SK-N-SH (cell line): ENCODE measurements at regions not wholly inside any gene's neighbourhood (a gene's known extent, or its start where the extent isn't known, plus 50 kb on each side); places are given as distances from the start of the nearest gene placed in this dataset.
"Not testable (repeated sequence)": the region's sequence is repeated elsewhere in the genome, so short reads cannot be mapped to it uniquely, and the experiment has no call there.

Experiments used
- CTCF ChIA-PET: fragments of 300-600, 350-600 bp; formaldehyde crosslinking; extraction: SDS; loops from one replicate; lab custom pipeline; 2021; lab: Yijun Ruan, JAX
- POLR2A ChIA-PET: fragments of 350-600 bp; sonication (Branson Sonifier 250); formaldehyde crosslinking; extraction: SDS; loops from one replicate; lab custom pipeline; 2020; ENCODE audit warnings: antibody characterized with exemption, inconsistent platforms; lab: Yijun Ruan, JAX
- DNase-seq: peaks from one replicate; pipeline ENCODE4 v3.0.0; 2012
- H2AFZ ChIP-seq: fragments of 200-600 bp; sonication (generic); 2 replicates; pipeline ENCODE4 v1.8.1; 2016; ENCODE audit warnings: antibody characterized with exemption, mild to moderate bottlenecking, low read depth
- H3F3A ChIP-seq: fragments of 200-600 bp; sonication (generic); replicated peaks from 2 replicates; pipeline ENCODE3; 2016; ENCODE audit warnings: antibody characterized with exemption, mild to moderate bottlenecking; ENCODE audit not compliant: insufficient read depth
- H3K27ac ChIP-seq, 2 experiments: fragments of 200-500 bp in 1 of 2; fragments of 200-600 bp in 1 of 2; sonication (Bioruptor generic) in 1 of 2; sonication (generic), shearing (Covaris generic) in 1 of 2; 2 replicates each; pipeline versions ENCODE4 v1.5.1 to v1.6.1; 2014 to 2016; ENCODE audit warnings: low read depth in 2 of 2, inconsistent platforms in 1 of 2, low read length in 1 of 2, mild to moderate bottlenecking in 1 of 2, mixed read lengths in 1 of 2
- H3K27me3 ChIP-seq: fragments of 200-600 bp; sonication (generic), shearing (Covaris generic); 2 replicates; pipeline ENCODE4 v1.6.1; 2016; ENCODE audit warnings: mixed run types; ENCODE audit not compliant: insufficient read depth
- H3K36me3 ChIP-seq, 2 experiments: fragments of 200-500 bp in 1 of 2; fragments of 200-600 bp in 1 of 2; sonication (Bioruptor generic) in 1 of 2; sonication (generic) in 1 of 2; replicated peaks in 1 of 2; 2 replicates each; pipeline versions ENCODE3 to v1.5.1; 2014 to 2016; ENCODE audit warnings: low read length in 1 of 2, mild to moderate bottlenecking in 1 of 2; ENCODE audit not compliant: insufficient read depth in 2 of 2, control insufficient read depth in 1 of 2
- H3K4me1 ChIP-seq, 2 experiments: fragments of 200-500 bp in 1 of 2; fragments of 200-600 bp in 1 of 2; sonication (Bioruptor generic) in 1 of 2; sonication (generic), shearing (Covaris generic) in 1 of 2; 2 replicates each; pipeline versions ENCODE4 v1.5.1 to v1.6.1; 2014 to 2016; ENCODE audit warnings: low read depth in 1 of 2, low read length in 1 of 2, mixed run types in 1 of 2; ENCODE audit not compliant: insufficient read depth in 2 of 2, control insufficient read depth in 1 of 2
- H3K4me2 ChIP-seq: fragments of 200-600 bp; sonication (generic), shearing (Covaris generic); 2 replicates; pipeline ENCODE4 v1.6.1; 2017; ENCODE audit warnings: mixed run types
- H3K4me3 ChIP-seq, 2 experiments: fragments of 200-500 bp in 1 of 2; fragments of 200-600 bp in 1 of 2; sonication (Bioruptor generic) in 1 of 2; sonication (generic), shearing (Covaris generic) in 1 of 2; 2 replicates each; pipeline versions ENCODE4 v1.5.1 to v1.8.1; 2014 to 2016; ENCODE audit warnings: low read depth in 2 of 2, inconsistent platforms in 1 of 2, low read length in 1 of 2, mild to moderate bottlenecking in 1 of 2, mixed read lengths in 1 of 2, moderate library complexity in 1 of 2
- H3K79me2 ChIP-seq: fragments of 200-600 bp; sonication (generic); 2 replicates; pipeline ENCODE4 v1.8.1; 2017; ENCODE audit warnings: mild to moderate bottlenecking; ENCODE audit not compliant: insufficient read depth
- H3K9ac ChIP-seq: fragments of 200-600 bp; sonication (generic); 2 replicates; pipeline ENCODE4 v1.6.1; 2017; ENCODE audit warnings: mixed run types
- H3K9me2 ChIP-seq: fragments of 200-600 bp; sonication (generic); 2 replicates; pipeline ENCODE4 v1.6.1; 2017; ENCODE audit warnings: mixed run types
- H3K9me3 ChIP-seq: fragments of 200-600 bp; sonication (generic); 2 replicates; pipeline ENCODE4 v1.6.1; 2017; ENCODE audit warnings: mixed run types, mild to moderate bottlenecking, moderate library complexity
- H4K20me1 ChIP-seq: fragments of 200-600 bp; sonication (generic); 2 replicates; pipeline ENCODE4 v1.6.1; 2017; ENCODE audit warnings: mild to moderate bottlenecking, mixed run types; ENCODE audit not compliant: insufficient read depth
- CHD2 ChIP-seq: fragments of 150-350 bp; IDR thresholded peaks from 2 replicates; pipeline ENCODE4 v1.6.1; 2018; ENCODE audit warnings: low read length; ENCODE audit not compliant: partially characterized antibody
- GATA2 ChIP-seq: sonication (generic); formaldehyde crosslinking; IDR thresholded peaks from 2 replicates; pipeline ENCODE4 v1.5.0; 2020; ENCODE audit warnings: mild to moderate bottlenecking, missing genetic modification reagents
- RCOR1 ChIP-seq: fragments of 150-350 bp; IDR thresholded peaks from 2 replicates; pipeline ENCODE4 v1.6.1; 2017; ENCODE audit warnings: antibody characterized with exemption, low read length
- RFX5 ChIP-seq: IDR thresholded peaks from 2 replicates; pipeline ENCODE4 v1.6.1; 2012; ENCODE audit warnings: mild to moderate bottlenecking, improper control_type of control experiment, low read length
- RXRA ChIP-seq: IDR thresholded peaks from 2 replicates; pipeline ENCODE4 v1.4.0; 2012; ENCODE audit warnings: low read depth, mild to moderate bottlenecking, borderline replicate concordance
- SIN3A ChIP-seq: IDR thresholded peaks from 2 replicates; pipeline ENCODE4 v1.6.1; 2012; ENCODE audit warnings: low read depth, mild to moderate bottlenecking, low read length, moderate library complexity, borderline replicate concordance
- TEAD4 ChIP-seq: IDR thresholded peaks from 2 replicates; pipeline ENCODE4 v1.4.0; 2012; ENCODE audit warnings: mild to moderate bottlenecking, borderline replicate concordance; ENCODE audit not compliant: insufficient read depth
- YY1 ChIP-seq: IDR thresholded peaks from 2 replicates; pipeline ENCODE4 v1.4.0; 2012; ENCODE audit warnings: low read depth, mild to moderate bottlenecking
- WGBS: methylation state at CpG from one replicate; pipeline ENCODE4 v1.1.6; 2017; ENCODE audit warnings: low lambda C conversion rate; 5-methylcytosine and 5-hydroxymethylcytosine counted together
- TF ChIP-seq, protein P1 (sequence below): IDR thresholded peaks from 2 replicates; pipeline ENCODE4 v1.4.0; 2012; ENCODE audit warnings: low read depth, borderline replicate concordance
- TF ChIP-seq, protein P2 (sequence below): IDR thresholded peaks from 2 replicates; pipeline ENCODE4 v1.4.0; 2012; ENCODE audit warnings: low read depth
- TF ChIP-seq, protein P3 (sequence below): IDR thresholded peaks from 2 replicates; pipeline ENCODE4 v1.4.0; 2012; ENCODE audit warnings: low read depth, borderline replicate concordance
- TF ChIP-seq, protein P4 (sequence below): fragments of 150-350 bp; IDR thresholded peaks from 2 replicates; pipeline ENCODE4 v1.6.1; 2017; ENCODE audit warnings: antibody characterized with exemption, low read length, low read depth, borderline replicate concordance
- TF ChIP-seq, protein P5 (sequence below): fragments of 200-600 bp; sonication (generic); IDR thresholded peaks from 2 replicates; pipeline ENCODE4 v1.6.1; 2017; ENCODE audit warnings: antibody characterized with exemption, mild to moderate bottlenecking, moderate library complexity
- TF ChIP-seq, protein P6 (sequence below): IDR thresholded peaks from 2 replicates; pipeline ENCODE4; 2012

DNA sequence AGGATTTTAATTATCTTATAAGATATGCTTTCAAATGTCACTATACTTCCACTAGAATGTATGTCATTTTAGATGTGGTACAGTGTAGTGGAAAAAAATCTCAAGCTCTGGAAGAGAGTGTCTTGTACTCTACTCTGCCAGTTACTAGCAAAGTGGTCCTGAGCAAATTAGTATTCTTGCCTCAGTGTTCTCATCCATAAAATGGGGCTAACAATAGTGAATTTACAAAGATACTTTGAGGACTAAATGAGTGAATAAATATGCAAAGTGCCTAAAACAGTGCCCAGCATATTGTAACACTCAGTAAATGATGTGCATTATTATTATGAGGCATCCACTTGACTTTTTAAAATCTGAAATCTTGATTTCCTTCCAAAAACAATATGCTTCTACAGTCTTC, 488.9 kb upstream of the PHF14 start:
- H3K4me3 ChIP-seq: no peak overlapping the region
- ChIA-PET POLR2A (no interaction called here), CTCF (no interaction called here)
- no peaks in the 10 kb centered on the region for H4K20me1 ChIP-seq
- no peaks in the 10 kb centered on the region for H3K9me3 ChIP-seq
- no peaks in the 10 kb centered on the region for H3F3A ChIP-seq
- no peaks in the 10 kb centered on the region for H3K27me3 ChIP-seq
- H2AFZ ChIP-seq: no peak overlapping the region
- H3K36me3 ChIP-seq: no peaks in the 10 kb centered on the region
- TF ChIP-seq SIN3A (no peak), TEAD4 (no peak)
- TF ChIP-seq, protein P1, sequence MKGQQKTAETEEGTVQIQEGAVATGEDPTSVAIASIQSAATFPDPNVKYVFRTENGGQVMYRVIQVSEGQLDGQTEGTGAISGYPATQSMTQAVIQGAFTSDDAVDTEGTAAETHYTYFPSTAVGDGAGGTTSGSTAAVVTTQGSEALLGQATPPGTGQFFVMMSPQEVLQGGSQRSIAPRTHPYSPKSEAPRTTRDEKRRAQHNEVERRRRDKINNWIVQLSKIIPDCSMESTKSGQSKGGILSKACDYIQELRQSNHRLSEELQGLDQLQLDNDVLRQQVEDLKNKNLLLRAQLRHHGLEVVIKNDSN: no peak
- DNase-seq: no peak
- H3K4me2 ChIP-seq: no peak overlapping the region
- H3K79me2 ChIP-seq: no peaks in the 10 kb centered on the region
- H3K27ac ChIP-seq: no peak overlapping the region
- H3K9ac ChIP-seq: no peak overlapping the region
- H3K9me2 ChIP-seq: no peaks in the 10 kb centered on the region
- H3K4me1 ChIP-seq: no peaks in the 10 kb centered on the region

DNA sequence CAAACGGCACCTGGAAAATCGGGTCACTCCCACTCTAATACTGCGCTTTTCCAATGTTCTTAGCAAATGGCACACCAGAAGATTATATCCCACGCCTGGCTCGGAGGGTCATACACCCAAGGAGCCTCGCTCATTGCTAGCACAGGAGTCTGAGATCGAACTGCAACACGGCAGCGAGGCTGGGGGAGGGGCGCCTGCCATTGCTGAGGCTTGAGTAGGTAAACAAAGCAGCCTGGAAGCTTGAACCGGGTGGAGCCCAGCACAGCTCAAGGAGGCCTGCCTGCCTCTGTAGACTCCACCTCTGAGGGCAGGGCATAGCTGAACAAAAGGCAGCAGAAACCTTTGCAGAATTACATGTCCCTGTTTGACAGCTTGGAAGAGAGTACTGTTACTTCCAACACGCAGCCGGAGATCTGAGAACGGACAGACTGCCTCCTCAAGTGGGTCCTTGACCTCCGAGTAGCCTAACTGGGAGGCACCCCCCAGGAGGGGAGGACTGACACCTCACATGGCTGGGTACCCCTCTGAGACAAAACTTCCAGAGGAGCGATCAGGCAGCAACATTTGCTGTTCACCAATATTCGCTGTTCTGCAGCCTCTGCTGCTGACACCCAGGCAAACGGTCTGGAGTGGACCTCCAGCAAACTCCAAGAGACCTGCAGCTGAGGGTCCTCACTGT, 472.3 kb upstream of the PHF14 start:
- H2AFZ ChIP-seq, H3K4me2 ChIP-seq, POLR2A ChIA-PET, H4K20me1 ChIP-seq, H3F3A ChIP-seq, H3K27me3 ChIP-seq, DNase-seq, H3K36me3 ChIP-seq, H3K4me3 ChIP-seq, H3K9ac ChIP-seq, H3K9me2 ChIP-seq, H3K4me1 ChIP-seq, CTCF ChIA-PET, H3K79me2 ChIP-seq, H3K27ac ChIP-seq, H3K9me3 ChIP-seq: not testable (repeated sequence)
- 40% methylated on average over 18 of the region's 18 CpGs for WGBS

DNA sequence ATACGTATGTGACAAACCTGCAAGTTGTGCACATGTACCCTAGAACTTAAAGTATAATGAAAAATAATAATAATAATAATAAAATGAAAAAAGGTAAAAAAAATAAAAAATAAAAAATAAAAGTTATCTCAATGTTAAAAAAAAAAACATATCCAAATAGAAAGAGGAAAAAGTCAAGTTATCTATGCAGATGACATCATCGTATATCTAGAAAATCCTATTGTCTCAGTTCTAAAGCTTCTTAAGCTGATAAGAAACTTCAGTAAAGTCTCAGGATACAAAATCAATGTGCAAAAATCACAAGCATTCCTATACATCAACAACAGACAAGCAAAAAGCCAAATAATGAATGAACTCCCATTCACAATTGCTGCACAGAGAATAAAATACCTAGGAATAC, 466.6 kb upstream of the PHF14 start:
- no peak overlapping the region for H3K9ac ChIP-seq
- no peaks in the 10 kb centered on the region for H3K79me2 ChIP-seq
- CTCF ChIA-PET: no interaction called here
- no peaks in the 10 kb centered on the region for H3K27me3 ChIP-seq
- no peaks in the 10 kb centered on the region for H3F3A ChIP-seq
- H3K4me3 ChIP-seq: no peak overlapping the region
- no peaks in the 10 kb centered on the region; the same call in 1 of the 2 replicates for H3K9me3 ChIP-seq
- POLR2A ChIA-PET: no interaction called here
- no peak overlapping the region for H3K27ac ChIP-seq
- no peaks in the 10 kb centered on the region for H3K4me1 ChIP-seq
- H2AFZ ChIP-seq: no peak overlapping the region
- no peaks in the 10 kb centered on the region for H3K36me3 ChIP-seq
- DNase-seq: no peak
- no peak overlapping the region for H3K4me2 ChIP-seq
- H4K20me1 ChIP-seq: no peaks in the 10 kb centered on the region
- H3K9me2 ChIP-seq: 0 out of 2 replicates have a peak, but pooled peaks cover 3% of the 10 kb centered on the region
- 78% methylated on average over 2 of the region's 2 CpGs for WGBS
- TF ChIP-seq GATA2 (CRISPR knock-in tag) (no peak), CHD2 (no peak), RFX5 (no peak), TEAD4 (no peak), RXRA (no peak), YY1 (no peak), RCOR1 (no peak)
- TF ChIP-seq, protein P2, sequence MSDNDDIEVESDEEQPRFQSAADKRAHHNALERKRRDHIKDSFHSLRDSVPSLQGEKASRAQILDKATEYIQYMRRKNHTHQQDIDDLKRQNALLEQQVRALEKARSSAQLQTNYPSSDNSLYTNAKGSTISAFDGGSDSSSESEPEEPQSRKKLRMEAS: no peak
- TF ChIP-seq, protein P3, sequence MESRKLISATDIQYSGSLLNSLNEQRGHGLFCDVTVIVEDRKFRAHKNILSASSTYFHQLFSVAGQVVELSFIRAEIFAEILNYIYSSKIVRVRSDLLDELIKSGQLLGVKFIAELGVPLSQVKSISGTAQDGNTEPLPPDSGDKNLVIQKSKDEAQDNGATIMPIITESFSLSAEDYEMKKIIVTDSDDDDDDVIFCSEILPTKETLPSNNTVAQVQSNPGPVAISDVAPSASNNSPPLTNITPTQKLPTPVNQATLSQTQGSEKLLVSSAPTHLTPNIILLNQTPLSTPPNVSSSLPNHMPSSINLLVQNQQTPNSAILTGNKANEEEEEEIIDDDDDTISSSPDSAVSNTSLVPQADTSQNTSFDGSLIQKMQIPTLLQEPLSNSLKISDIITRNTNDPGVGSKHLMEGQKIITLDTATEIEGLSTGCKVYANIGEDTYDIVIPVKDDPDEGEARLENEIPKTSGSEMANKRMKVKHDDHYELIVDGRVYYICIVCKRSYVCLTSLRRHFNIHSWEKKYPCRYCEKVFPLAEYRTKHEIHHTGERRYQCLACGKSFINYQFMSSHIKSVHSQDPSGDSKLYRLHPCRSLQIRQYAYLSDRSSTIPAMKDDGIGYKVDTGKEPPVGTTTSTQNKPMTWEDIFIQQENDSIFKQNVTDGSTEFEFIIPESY: no peak
- TF ChIP-seq, protein P4, sequence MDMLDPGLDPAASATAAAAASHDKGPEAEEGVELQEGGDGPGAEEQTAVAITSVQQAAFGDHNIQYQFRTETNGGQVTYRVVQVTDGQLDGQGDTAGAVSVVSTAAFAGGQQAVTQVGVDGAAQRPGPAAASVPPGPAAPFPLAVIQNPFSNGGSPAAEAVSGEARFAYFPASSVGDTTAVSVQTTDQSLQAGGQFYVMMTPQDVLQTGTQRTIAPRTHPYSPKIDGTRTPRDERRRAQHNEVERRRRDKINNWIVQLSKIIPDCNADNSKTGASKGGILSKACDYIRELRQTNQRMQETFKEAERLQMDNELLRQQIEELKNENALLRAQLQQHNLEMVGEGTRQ: no peak
- TF ChIP-seq, protein P5, sequence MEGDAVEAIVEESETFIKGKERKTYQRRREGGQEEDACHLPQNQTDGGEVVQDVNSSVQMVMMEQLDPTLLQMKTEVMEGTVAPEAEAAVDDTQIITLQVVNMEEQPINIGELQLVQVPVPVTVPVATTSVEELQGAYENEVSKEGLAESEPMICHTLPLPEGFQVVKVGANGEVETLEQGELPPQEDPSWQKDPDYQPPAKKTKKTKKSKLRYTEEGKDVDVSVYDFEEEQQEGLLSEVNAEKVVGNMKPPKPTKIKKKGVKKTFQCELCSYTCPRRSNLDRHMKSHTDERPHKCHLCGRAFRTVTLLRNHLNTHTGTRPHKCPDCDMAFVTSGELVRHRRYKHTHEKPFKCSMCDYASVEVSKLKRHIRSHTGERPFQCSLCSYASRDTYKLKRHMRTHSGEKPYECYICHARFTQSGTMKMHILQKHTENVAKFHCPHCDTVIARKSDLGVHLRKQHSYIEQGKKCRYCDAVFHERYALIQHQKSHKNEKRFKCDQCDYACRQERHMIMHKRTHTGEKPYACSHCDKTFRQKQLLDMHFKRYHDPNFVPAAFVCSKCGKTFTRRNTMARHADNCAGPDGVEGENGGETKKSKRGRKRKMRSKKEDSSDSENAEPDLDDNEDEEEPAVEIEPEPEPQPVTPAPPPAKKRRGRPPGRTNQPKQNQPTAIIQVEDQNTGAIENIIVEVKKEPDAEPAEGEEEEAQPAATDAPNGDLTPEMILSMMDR: no peak
- TF ChIP-seq, protein P6, sequence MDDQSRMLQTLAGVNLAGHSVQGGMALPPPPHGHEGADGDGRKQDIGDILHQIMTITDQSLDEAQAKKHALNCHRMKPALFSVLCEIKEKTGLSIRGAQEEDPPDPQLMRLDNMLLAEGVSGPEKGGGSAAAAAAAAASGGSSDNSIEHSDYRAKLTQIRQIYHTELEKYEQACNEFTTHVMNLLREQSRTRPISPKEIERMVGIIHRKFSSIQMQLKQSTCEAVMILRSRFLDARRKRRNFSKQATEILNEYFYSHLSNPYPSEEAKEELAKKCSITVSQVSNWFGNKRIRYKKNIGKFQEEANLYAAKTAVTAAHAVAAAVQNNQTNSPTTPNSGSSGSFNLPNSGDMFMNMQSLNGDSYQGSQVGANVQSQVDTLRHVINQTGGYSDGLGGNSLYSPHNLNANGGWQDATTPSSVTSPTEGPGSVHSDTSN: no peak
